GM23248 (cell line): ENCODE measurements at regions not wholly inside any gene's neighbourhood (a gene's known extent, or its start where the extent isn't known, plus 50 kb on each side); places are given as distances from the start of the nearest gene placed in this dataset.

Experiments used
- EZH2 ChIP-seq: fragments of 200-600 bp; sonication (generic); IDR thresholded peaks from 2 replicates; pipeline ENCODE4 v1.6.1; 2018; ENCODE audit warnings: antibody characterized with exemption, mild to moderate bottlenecking; ENCODE audit not compliant: insufficient read depth, poor library complexity, severe bottlenecking
- EZH2phosphoT487 ChIP-seq: fragments of 200-600 bp; sonication (generic); IDR thresholded peaks from 2 replicates; pipeline ENCODE4 v1.6.1; 2018; ENCODE audit warnings: antibody characterized with exemption, moderate library complexity, mild to moderate bottlenecking, low read depth; ENCODE audit not compliant: insufficient read depth

- TF ChIP-seq EZH2 (no peak), EZH2phosphoT487 (no peak)
Observed at GRCh38 chr2:100655446-100655845, 92.7 kb downstream of the PDCL3 start.
